ENCODE measurements at regions not wholly inside any gene's neighbourhood (a gene's known extent, or its start where the extent isn't known, plus 50 kb on each side); places are given as distances from the start of the nearest gene placed in this dataset.

DNA sequence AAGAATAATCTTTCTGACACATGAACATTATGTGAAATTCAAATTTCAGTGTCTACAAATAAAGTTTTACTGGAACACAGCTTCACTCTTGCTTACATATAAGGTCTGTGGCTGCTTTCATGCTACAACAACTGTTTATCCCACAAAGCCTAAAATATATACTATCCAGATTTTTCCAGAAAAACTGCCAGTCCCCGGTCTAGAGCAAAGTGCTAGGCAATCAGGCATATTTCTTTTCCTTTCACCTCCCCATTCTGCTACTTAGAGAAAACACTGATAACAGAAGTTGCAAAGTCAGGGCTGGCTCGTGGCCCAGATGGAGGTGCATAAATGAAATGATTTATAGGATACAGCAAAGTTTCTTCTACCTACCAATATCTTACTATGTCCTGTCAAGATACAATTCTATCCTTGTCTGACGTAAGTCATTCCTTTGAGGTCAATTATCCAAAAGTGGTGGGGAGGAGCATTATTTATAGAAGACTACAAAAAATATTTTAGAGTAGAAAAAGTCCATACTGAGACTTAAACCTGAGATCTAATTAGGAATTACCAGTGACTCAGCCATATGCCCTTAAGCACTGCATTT lies 384.1 kb downstream of the NXPH1 start:
- TF ChIP-seq GATA2 (IDR thresholded peaks at IDR 0.05; ENCODE audit: low read depth, low read length) (no peak), GATA3 (IDR thresholded peaks at IDR 0.05; ENCODE audit: low read depth, low read length) (no peak)
